SK-N-SH treated with all-trans-retinoic acid at 6 μM for 48 hours (cell line): ENCODE measurements at regions not wholly inside any gene's neighbourhood (a gene's known extent, or its start where the extent isn't known, plus 50 kb on each side); places are given as distances from the start of the nearest gene placed in this dataset.

Source experiments
- ARNTL ChIP-seq: fragments of 450-650 bp; formaldehyde crosslinking; IDR thresholded peaks from 2 replicates; pipeline ENCODE4 v1.5.0; 2020; ENCODE audit warnings: low read depth, mild to moderate bottlenecking, moderate library complexity, borderline replicate concordance
- ISL1 ChIP-seq: fragments of 250-450 bp; sonication (Bioruptor Pico); IDR thresholded peaks from 2 replicates; pipeline ENCODE4 v2.1.2; 2022; ENCODE audit warnings: mild to moderate bottlenecking, moderate library complexity
- PPARA ChIP-seq: fragments of 250-450 bp; sonication (Bioruptor Pico); IDR thresholded peaks from 2 replicates; pipeline ENCODE4 v1.5.0; 2020; ENCODE audit warnings: mild to moderate bottlenecking, borderline replicate concordance
- RARB ChIP-seq: fragments of 250-450 bp; sonication (Bioruptor Pico); IDR thresholded peaks from 2 replicates; pipeline ENCODE4 v1.8.0; 2021; ENCODE audit warnings: mild to moderate bottlenecking, moderate library complexity
- ZC3H10 ChIP-seq: fragments of 250-450 bp; sonication (Bioruptor Pico); IDR thresholded peaks from 2 replicates; pipeline ENCODE4 v1.5.1; 2021; ENCODE audit warnings: mild to moderate bottlenecking, moderate library complexity
- ZFP3 ChIP-seq: fragments of 250-450 bp; sonication (Bioruptor Pico); IDR thresholded peaks from 2 replicates; pipeline ENCODE4 v1.5.0; 2020; ENCODE audit warnings: mild to moderate bottlenecking, moderate library complexity
- ZFP30 ChIP-seq: fragments of 450-650 bp; formaldehyde crosslinking; IDR thresholded peaks from 2 replicates; pipeline ENCODE4 v1.5.0; 2022; ENCODE audit warnings: mild to moderate bottlenecking, moderate library complexity
- ZNF70 ChIP-seq: fragments of 450-650 bp; formaldehyde crosslinking; IDR thresholded peaks from 2 replicates; pipeline ENCODE4 v1.5.0; 2020; ENCODE audit warnings: mild to moderate bottlenecking, moderate library complexity
- TF ChIP-seq, protein P1 (sequence below): fragments of 250-450 bp; sonication (Bioruptor Pico); IDR thresholded peaks from 2 replicates; pipeline ENCODE4 v1.5.1; 2020; ENCODE audit warnings: low read depth, mild to moderate bottlenecking, moderate library complexity
- TF ChIP-seq, protein P2 (sequence below): fragments of 250-450 bp; sonication (Bioruptor Pico); IDR thresholded peaks from 2 replicates; pipeline ENCODE4 v1.8.0; 2020; ENCODE audit warnings: mild to moderate bottlenecking, moderate library complexity, borderline replicate concordance
- TF ChIP-seq, protein P3 (sequence below): fragments of 250-450 bp; sonication (Bioruptor Pico); IDR thresholded peaks from 2 replicates; pipeline ENCODE4 v1.5.1; 2021; ENCODE audit warnings: mild to moderate bottlenecking, moderate library complexity

DNA sequence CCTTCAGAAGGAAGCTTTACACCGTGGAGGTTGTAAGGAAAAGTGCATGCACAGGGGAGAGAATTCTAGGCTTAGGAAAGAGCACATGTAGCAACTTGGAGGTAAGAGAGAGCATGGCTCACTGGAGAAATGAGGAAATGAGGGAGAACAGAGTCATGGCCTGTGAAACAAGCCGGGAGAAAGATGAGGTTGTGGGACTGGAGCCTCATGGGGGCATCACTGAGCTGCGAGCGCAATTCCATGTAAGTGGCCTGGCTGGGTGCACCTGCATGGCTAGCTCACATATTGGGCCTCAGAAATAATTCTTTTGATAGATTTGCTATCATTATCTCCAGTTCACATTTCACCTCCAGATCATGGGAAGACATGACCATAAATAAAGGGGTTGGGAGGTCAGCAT is 785.5 kb upstream of the RAB6C start:
- no peak for TF ChIP-seq ZFP3
- TF ChIP-seq, protein P1, sequence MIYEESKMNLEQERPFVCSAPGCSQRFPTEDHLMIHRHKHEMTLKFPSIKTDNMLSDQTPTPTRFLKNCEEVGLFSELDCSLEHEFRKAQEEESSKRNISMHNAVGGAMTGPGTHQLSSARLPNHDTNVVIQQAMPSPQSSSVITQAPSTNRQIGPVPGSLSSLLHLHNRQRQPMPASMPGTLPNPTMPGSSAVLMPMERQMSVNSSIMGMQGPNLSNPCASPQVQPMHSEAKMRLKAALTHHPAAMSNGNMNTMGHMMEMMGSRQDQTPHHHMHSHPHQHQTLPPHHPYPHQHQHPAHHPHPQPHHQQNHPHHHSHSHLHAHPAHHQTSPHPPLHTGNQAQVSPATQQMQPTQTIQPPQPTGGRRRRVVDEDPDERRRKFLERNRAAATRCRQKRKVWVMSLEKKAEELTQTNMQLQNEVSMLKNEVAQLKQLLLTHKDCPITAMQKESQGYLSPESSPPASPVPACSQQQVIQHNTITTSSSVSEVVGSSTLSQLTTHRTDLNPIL (CRISPR knock-in tag) = no peak
- no peak for TF ChIP-seq PPARA (CRISPR knock-in tag)
- no peak for TF ChIP-seq ISL1 (CRISPR knock-in tag)
- TF ChIP-seq ZFP30 (CRISPR knock-in tag) = no peak
- no peak for TF ChIP-seq ARNTL (CRISPR knock-in tag)
- no peak for TF ChIP-seq RARB (CRISPR knock-in tag)
- TF ChIP-seq, protein P2, sequence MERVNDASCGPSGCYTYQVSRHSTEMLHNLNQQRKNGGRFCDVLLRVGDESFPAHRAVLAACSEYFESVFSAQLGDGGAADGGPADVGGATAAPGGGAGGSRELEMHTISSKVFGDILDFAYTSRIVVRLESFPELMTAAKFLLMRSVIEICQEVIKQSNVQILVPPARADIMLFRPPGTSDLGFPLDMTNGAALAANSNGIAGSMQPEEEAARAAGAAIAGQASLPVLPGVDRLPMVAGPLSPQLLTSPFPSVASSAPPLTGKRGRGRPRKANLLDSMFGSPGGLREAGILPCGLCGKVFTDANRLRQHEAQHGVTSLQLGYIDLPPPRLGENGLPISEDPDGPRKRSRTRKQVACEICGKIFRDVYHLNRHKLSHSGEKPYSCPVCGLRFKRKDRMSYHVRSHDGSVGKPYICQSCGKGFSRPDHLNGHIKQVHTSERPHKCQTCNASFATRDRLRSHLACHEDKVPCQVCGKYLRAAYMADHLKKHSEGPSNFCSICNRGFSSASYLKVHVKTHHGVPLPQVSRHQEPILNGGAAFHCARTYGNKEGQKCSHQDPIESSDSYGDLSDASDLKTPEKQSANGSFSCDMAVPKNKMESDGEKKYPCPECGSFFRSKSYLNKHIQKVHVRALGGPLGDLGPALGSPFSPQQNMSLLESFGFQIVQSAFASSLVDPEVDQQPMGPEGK (CRISPR knock-in tag) = no peak
- TF ChIP-seq, protein P3, sequence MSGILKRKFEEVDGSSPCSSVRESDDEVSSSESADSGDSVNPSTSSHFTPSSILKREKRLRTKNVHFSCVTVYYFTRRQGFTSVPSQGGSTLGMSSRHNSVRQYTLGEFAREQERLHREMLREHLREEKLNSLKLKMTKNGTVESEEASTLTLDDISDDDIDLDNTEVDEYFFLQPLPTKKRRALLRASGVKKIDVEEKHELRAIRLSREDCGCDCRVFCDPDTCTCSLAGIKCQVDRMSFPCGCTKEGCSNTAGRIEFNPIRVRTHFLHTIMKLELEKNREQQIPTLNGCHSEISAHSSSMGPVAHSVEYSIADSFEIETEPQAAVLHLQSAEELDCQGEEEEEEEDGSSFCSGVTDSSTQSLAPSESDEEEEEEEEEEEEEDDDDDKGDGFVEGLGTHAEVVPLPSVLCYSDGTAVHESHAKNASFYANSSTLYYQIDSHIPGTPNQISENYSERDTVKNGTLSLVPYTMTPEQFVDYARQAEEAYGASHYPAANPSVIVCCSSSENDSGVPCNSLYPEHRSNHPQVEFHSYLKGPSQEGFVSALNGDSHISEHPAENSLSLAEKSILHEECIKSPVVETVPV (CRISPR knock-in tag) = no peak
- TF ChIP-seq ZNF70 = no peak
- TF ChIP-seq ZC3H10 (CRISPR knock-in tag) = no peak
